ENCODE measurements at regions not wholly inside any gene's neighbourhood (a gene's known extent, or its start where the extent isn't known, plus 50 kb on each side); places are given as distances from the start of the nearest gene placed in this dataset.

DNA sequence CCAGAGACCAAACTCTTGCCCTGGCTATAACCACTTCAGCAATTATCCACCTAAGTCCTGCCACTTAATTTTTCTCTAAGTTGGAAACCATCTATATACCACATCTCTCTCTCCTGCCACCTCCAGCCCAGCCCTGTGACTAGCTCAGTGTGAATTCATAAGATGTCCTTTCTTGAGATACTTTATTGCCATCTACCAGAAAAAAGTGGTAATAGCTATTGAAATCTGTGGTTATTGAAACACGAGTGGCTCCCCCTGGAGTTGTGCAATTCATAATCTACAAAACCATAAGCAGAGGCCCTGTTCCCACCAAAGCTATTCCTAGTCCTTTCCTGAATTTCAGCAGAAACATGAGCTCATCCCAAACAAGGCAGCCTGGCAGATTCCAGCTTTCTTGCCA lies 324.0 kb downstream of the TXNL1 start:
- H2BK12ac ChIP-seq (ENCODE audit: insufficient read length, low read depth, low read length), result no peak overlapping the region
- no peak overlapping the region for H4K91ac ChIP-seq (ENCODE audit: insufficient read length, low read depth, low read length)
- no peak for DNase-seq
- Mint-ChIP-seq H3K27ac (no peak overlapping the region), H3K36me3 (ENCODE audit: insufficient read depth in 1 of 3, low read depth in 3 of 3) (no peaks in the 10 kb centered on the region), H3K27me3 (ENCODE audit: low read depth) (no peaks in the 10 kb centered on the region), H3K4me3 (no peak overlapping the region), H3K4me1 (no peaks in the 10 kb centered on the region), H3K9me3 (no peaks in the 10 kb centered on the region)
- no peaks in the 10 kb centered on the region for H3K4me1 ChIP-seq (ENCODE audit: insufficient read depth, low read length)
- no peak overlapping the region for H3K4me2 ChIP-seq (ENCODE audit: insufficient read depth, insufficient read length, low read length)
- H4K8ac ChIP-seq (replicated peaks; ENCODE audit: insufficient read length, low read depth, low read length), result no peak overlapping the region
- H3K23me2 ChIP-seq (ENCODE audit: insufficient read length, low read depth, low read length, poor library complexity, severe bottlenecking), result no peaks in the 10 kb centered on the region
- no peak overlapping the region for H3K18ac ChIP-seq (ENCODE audit: insufficient read length, low read depth, low read length)
- H2AK5ac ChIP-seq (ENCODE audit: insufficient read length, low read length), result no peak overlapping the region
- no peak overlapping the region for H3K23ac ChIP-seq (ENCODE audit: insufficient read length, low read depth, low read length)
- H3K79me1 ChIP-seq (ENCODE audit: insufficient read depth, low read depth, low read length, poor library complexity, severe bottlenecking), result no peaks in the 10 kb centered on the region
- H3K27me3 ChIP-seq (ENCODE audit: insufficient read depth, low read length), result no peaks in the 10 kb centered on the region
- H2BK15ac ChIP-seq (ENCODE audit: low read depth, low read length), result no peak overlapping the region
- no peak overlapping the region for H3K9ac ChIP-seq (ENCODE audit: extremely low read depth, insufficient read length, low read length)
- no peak overlapping the region for H2BK120ac ChIP-seq (ENCODE audit: low read depth, low read length, poor library complexity, severe bottlenecking)
- H4K5ac ChIP-seq (ENCODE audit: insufficient read length, low read depth, low read length), result no peak overlapping the region
- H2BK5ac ChIP-seq (ENCODE audit: insufficient read length, low read length), result no peak overlapping the region
- no peaks in the 10 kb centered on the region for H3K9me3 ChIP-seq (ENCODE audit: control insufficient read depth, low read depth, low read length)
- no peak overlapping the region for H3T11ph ChIP-seq (ENCODE audit: low read length)
- TF ChIP-seq, protein P1, sequence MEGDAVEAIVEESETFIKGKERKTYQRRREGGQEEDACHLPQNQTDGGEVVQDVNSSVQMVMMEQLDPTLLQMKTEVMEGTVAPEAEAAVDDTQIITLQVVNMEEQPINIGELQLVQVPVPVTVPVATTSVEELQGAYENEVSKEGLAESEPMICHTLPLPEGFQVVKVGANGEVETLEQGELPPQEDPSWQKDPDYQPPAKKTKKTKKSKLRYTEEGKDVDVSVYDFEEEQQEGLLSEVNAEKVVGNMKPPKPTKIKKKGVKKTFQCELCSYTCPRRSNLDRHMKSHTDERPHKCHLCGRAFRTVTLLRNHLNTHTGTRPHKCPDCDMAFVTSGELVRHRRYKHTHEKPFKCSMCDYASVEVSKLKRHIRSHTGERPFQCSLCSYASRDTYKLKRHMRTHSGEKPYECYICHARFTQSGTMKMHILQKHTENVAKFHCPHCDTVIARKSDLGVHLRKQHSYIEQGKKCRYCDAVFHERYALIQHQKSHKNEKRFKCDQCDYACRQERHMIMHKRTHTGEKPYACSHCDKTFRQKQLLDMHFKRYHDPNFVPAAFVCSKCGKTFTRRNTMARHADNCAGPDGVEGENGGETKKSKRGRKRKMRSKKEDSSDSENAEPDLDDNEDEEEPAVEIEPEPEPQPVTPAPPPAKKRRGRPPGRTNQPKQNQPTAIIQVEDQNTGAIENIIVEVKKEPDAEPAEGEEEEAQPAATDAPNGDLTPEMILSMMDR (conservative IDR thresholded peaks at IDR 0.05), result no peak
- no peaks in the 10 kb centered on the region for H4K20me1 ChIP-seq (ENCODE audit: control insufficient read depth, insufficient read depth, insufficient read length)
- no peak overlapping the region for H3K56ac ChIP-seq (ENCODE audit: insufficient read length, low read depth, low read length)
- no peak overlapping the region for H3K4ac ChIP-seq (ENCODE audit: low read depth, low read length)
- no peaks in the 10 kb centered on the region for H3K79me2 ChIP-seq (ENCODE audit: insufficient read depth, low read length)
- H3K14ac ChIP-seq (ENCODE audit: insufficient read depth, low read length), result no peak overlapping the region
- H3K27ac ChIP-seq (ENCODE audit: insufficient read length, low read depth, low read length), result no peak overlapping the region
- H2BK20ac ChIP-seq (ENCODE audit: low read depth, low read length, poor library complexity, severe bottlenecking), result no peak overlapping the region
- whole genome bisulfite sequencing (ENCODE audit: extremely low coverage, insufficient read length, low lambda C conversion rate), result no CpG with 5 or more reads among the region's 1 CpG
- no peak overlapping the region for H2AFZ ChIP-seq (ENCODE audit: low read length)
